B cell (primary cell): ENCODE measurements at regions not wholly inside any gene's neighbourhood (a gene's known extent, or its start where the extent isn't known, plus 50 kb on each side); places are given as distances from the start of the nearest gene placed in this dataset.

Experiments used
- ATAC-seq: fragments of 200-7000 bp; cut with Tn5 transposase; one replicate; pipeline ENCODE4 v1.10.0; 2021; ENCODE audit warnings: low read depth, mild to moderate bottlenecking, moderate number of reproducible peaks, moderate library complexity
- CTCF ChIA-PET: fragments of 350-600 bp; sonication (Branson Sonifier 250); formaldehyde crosslinking; loops from one replicate; lab custom pipeline; 2021; ENCODE audit warnings: antibody characterized with exemption, inconsistent platforms; lab: Charles Lee
- POLR2A ChIA-PET: fragments of 350-600 bp; sonication (Branson Sonifier 250); formaldehyde crosslinking; loops from one replicate; lab custom pipeline; 2021; ENCODE audit warnings: antibody characterized with exemption; lab: Charles Lee
- DNase-seq: peaks from one replicate; pipeline ENCODE4 v3.0.0; 2013
- H2AFZ ChIP-seq: 2 replicates; pipeline ENCODE4 v1.6.1; 2012; ENCODE audit warnings: mild to moderate bottlenecking, low read depth, low read length; ENCODE audit not compliant: insufficient read depth, poor library complexity, severe bottlenecking
- H3K27ac ChIP-seq, 2 donors: 1 replicate in 1 of 2; 2 replicates in 1 of 2; pipeline ENCODE4 v1.5.1; 2012 to 2013; ENCODE audit warnings: low read length in 2 of 2, mild to moderate bottlenecking in 2 of 2, moderate library complexity in 1 of 2
- H3K27me3 ChIP-seq, 4 experiments: fragments of 200-600 bp in 1 of 4; sonication (generic) in 1 of 4; replicated peaks in 1 of 4; 1 replicate in 2 of 4; 2 replicates in 2 of 4; pipeline versions ENCODE4 v1.6.1 to v1.7.0; 2013 to 2016; ENCODE audit warnings: low read length in 3 of 4, mild to moderate bottlenecking in 2 of 4, mixed read lengths in 1 of 4, moderate library complexity in 1 of 4; ENCODE audit not compliant: insufficient read depth in 4 of 4, control insufficient read depth in 3 of 4; ENCODE audit errors: control extremely low read depth in 1 of 4
- H3K36me3 ChIP-seq, 2 experiments: replicated peaks in 1 of 2; 1 replicate in 1 of 2; 2 replicates in 1 of 2; pipeline versions ENCODE4 v1.6.1 to v1.7.1; 2013; ENCODE audit warnings: low read length in 1 of 2; ENCODE audit not compliant: insufficient read depth in 2 of 2, control insufficient read depth in 1 of 2; ENCODE audit errors: control extremely low read depth in 1 of 2, extremely low read depth in 1 of 2
- H3K4me1 ChIP-seq, 2 donors: fragments of 200-600 bp in 1 of 2; sonication (generic) in 1 of 2; 1 replicate in 1 of 2; 2 replicates in 1 of 2; pipeline versions ENCODE4 v1.5.1 to v1.6.1; 2013 to 2017; ENCODE audit warnings: low read length in 2 of 2; ENCODE audit not compliant: control insufficient read depth in 2 of 2, insufficient read depth in 2 of 2
- H3K4me2 ChIP-seq: replicated peaks from 2 replicates; pipeline ENCODE3; 2012; ENCODE audit warnings: mild to moderate bottlenecking, low read depth, low read length; ENCODE audit not compliant: poor library complexity, severe bottlenecking
- H3K4me3 ChIP-seq, 5 experiments: fragments of 200-600 bp in 1 of 5; sonication (generic) in 1 of 5; 1 replicate in 3 of 5; 2 replicates in 2 of 5; pipeline versions ENCODE4 v1.5.1 to v1.7.0; 2011 to 2016; ENCODE audit warnings: low read length in 4 of 5, mild to moderate bottlenecking in 4 of 5, low read depth in 2 of 5, control low read depth in 1 of 5, moderate library complexity in 1 of 5; ENCODE audit not compliant: insufficient read depth in 1 of 5; ENCODE audit errors: control extremely low read depth in 1 of 5, extremely low read depth in 1 of 5
- H3K79me2 ChIP-seq: fragments of 200-600 bp; sonication (generic); one replicate; pipeline ENCODE4 v1.6.0; 2016; ENCODE audit warnings: low read length; ENCODE audit not compliant: control insufficient read depth, insufficient read depth
- H3K9ac ChIP-seq: fragments of 200-600 bp; sonication (generic); 2 replicates; pipeline ENCODE4 v1.6.1; 2017; ENCODE audit warnings: mild to moderate bottlenecking, low read length, moderate library complexity
- H3K9me3 ChIP-seq, 3 donors: one replicate each; pipeline versions ENCODE4 v1.6.1 to v1.7.1; 2013; ENCODE audit warnings: low read length in 2 of 3; ENCODE audit not compliant: control insufficient read depth in 2 of 3, insufficient read depth in 1 of 3; ENCODE audit errors: control extremely low read depth in 1 of 3
- H4K20me1 ChIP-seq: 2 replicates; pipeline ENCODE4 v1.6.0; 2012; ENCODE audit warnings: mild to moderate bottlenecking, low read length; ENCODE audit not compliant: insufficient read depth, control insufficient read depth, poor library complexity, severe bottlenecking
- H3K27ac Mint-ChIP-seq: one replicate; pipeline ENCODE4 v1.8.0; 2021; ENCODE audit warnings: mixed read lengths
- H3K27me3 Mint-ChIP-seq: one replicate; pipeline ENCODE4 v1.8.0; 2021; ENCODE audit warnings: mixed read lengths
- H3K4me1 Mint-ChIP-seq: one replicate; pipeline ENCODE4 v1.8.0; 2021; ENCODE audit warnings: mixed read lengths
- H3K4me3 Mint-ChIP-seq: one replicate; pipeline ENCODE4 v1.8.0; 2021; ENCODE audit warnings: mixed read lengths
- H3K9me3 Mint-ChIP-seq: one replicate; pipeline ENCODE4 v1.8.0; 2022; ENCODE audit warnings: mixed read lengths; ENCODE audit not compliant: insufficient read depth
- EZH2 ChIP-seq: IDR thresholded peaks from 2 replicates; pipeline ENCODE4 v1.6.1; 2012; ENCODE audit warnings: borderline replicate concordance, low read depth, mild to moderate bottlenecking, moderate library complexity, low read length; ENCODE audit not compliant: insufficient read depth, poor library complexity, severe bottlenecking
- WGBS: methylation state at CpG from one replicate; pipeline ENCODE4 v1.1.5; 2013; ENCODE audit warnings: missing lambda C conversion rate; ENCODE audit not compliant: insufficient coverage; 5-methylcytosine and 5-hydroxymethylcytosine counted together
- intact Hi-C: fragments of 100-400 bp; cut with micrococcal nuclease; formaldehyde crosslinking; loops from one replicate; pipeline ENCODE4 v1.10.0; 2022
- TF ChIP-seq, protein P1 (sequence below): fragments of 200-600 bp; IDR thresholded peaks from one replicate; pipeline ENCODE4 v1.8.0; 2022; ENCODE audit warnings: antibody characterized with exemption, mild to moderate bottlenecking

- Histone ChIP-seq H2AFZ (no peak overlapping the region), H3K4me3 (no peak overlapping the region), H4K20me1 (no peaks in the 10 kb centered on the region), H3K27ac (no peak overlapping the region), H3K9ac (no peak overlapping the region), H3K9me3 (peaks cover 0 to 1% (median 0%) of the 10 kb centered on the region in 3 donors), H3K4me1 (no peaks in the 10 kb centered on the region), H3K27me3 (no peaks in the 10 kb centered on the region), H3K4me2 (no peak overlapping the region), H3K79me2 (no peaks in the 10 kb centered on the region), H3K36me3 (no peaks in the 10 kb centered on the region)
- intact Hi-C loops, result no loop called here
- Mint-ChIP-seq H3K27ac (no peak overlapping the region), H3K4me3 (no peak overlapping the region), H3K4me1 (no peaks in the 10 kb centered on the region), H3K27me3 (no peaks in the 10 kb centered on the region), H3K9me3 (peaks cover 3% of the 10 kb centered on the region)
- DNase-seq (no peak), ATAC-seq (no peak)
- WGBS, result 100% methylated on average over 1 of the region's 1 CpG
- POLR2A ChIA-PET, result no interaction called here
- CTCF ChIA-PET, result no interaction called here
- TF ChIP-seq EZH2, result no peak
- TF ChIP-seq, protein P1, sequence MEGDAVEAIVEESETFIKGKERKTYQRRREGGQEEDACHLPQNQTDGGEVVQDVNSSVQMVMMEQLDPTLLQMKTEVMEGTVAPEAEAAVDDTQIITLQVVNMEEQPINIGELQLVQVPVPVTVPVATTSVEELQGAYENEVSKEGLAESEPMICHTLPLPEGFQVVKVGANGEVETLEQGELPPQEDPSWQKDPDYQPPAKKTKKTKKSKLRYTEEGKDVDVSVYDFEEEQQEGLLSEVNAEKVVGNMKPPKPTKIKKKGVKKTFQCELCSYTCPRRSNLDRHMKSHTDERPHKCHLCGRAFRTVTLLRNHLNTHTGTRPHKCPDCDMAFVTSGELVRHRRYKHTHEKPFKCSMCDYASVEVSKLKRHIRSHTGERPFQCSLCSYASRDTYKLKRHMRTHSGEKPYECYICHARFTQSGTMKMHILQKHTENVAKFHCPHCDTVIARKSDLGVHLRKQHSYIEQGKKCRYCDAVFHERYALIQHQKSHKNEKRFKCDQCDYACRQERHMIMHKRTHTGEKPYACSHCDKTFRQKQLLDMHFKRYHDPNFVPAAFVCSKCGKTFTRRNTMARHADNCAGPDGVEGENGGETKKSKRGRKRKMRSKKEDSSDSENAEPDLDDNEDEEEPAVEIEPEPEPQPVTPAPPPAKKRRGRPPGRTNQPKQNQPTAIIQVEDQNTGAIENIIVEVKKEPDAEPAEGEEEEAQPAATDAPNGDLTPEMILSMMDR, result no peak
Observed at GRCh38 chr6:68141190-68141589, 493.9 kb upstream of the ADGRB3 start.

DNA sequence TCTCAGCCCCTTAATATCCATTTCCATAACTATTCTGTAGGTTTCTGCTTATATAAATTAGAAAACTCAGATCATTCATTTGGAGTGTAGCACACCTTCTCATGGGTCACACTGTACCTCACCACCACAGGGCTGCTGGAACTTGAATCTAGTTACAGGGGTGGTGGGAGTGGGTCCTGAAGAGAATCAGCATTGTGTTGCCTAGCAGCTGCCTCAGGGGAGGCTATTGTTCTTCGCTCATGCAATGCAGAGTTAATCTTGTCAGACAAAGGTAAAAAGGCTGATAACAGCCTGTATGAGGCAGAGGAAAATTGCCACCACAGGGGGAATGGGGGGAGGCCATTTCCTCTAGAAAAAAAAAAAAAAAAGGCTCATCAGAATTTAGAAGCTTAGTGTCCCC is 496.0 kb upstream of the ADGRB3 start:
- Histone ChIP-seq H3K4me2 (no peak overlapping the region), H3K36me3 (no peaks in the 10 kb centered on the region), H2AFZ (no peak overlapping the region), H3K9ac (no peak overlapping the region), H3K4me1 (no peaks in the 10 kb centered on the region), H3K27ac (no peak overlapping the region), H4K20me1 (no peaks in the 10 kb centered on the region), H3K79me2 (no peaks in the 10 kb centered on the region), H3K27me3 (no peaks in the 10 kb centered on the region), H3K4me3 (no peak overlapping the region), H3K9me3 (no peaks in the 10 kb centered on the region)
- H3K4me3 Mint-ChIP-seq, result no peak overlapping the region
- ChIA-PET POLR2A (no interaction called here), CTCF (interaction anchor here (0.9 kb wide), 1 partner anchor 10 kb away, joined by 3 read pairs; no protein-coding TSS in a partner anchor)
- ATAC-seq (no peak), DNase-seq (no peak)
- no peak overlapping the region for H3K27ac Mint-ChIP-seq
- intact Hi-C loops, result no loop called here
- WGBS, result 60% methylated on average over 1 of the region's 1 CpG
- peaks cover 3% of the 10 kb centered on the region for H3K9me3 Mint-ChIP-seq
- no peaks in the 10 kb centered on the region for H3K27me3 Mint-ChIP-seq
- TF ChIP-seq, protein P1, result no peak
- no peak for TF ChIP-seq EZH2
- H3K4me1 Mint-ChIP-seq, result no peaks in the 10 kb centered on the region
